Ishikawa (cell line): ENCODE measurements at regions not wholly inside any gene's neighbourhood (a gene's known extent, or its start where the extent isn't known, plus 50 kb on each side); places are given as distances from the start of the nearest gene placed in this dataset.

ENCODE experiments used
- CREB1 ChIP-seq: IDR thresholded peaks from 2 replicates; pipeline ENCODE4 v1.6.1; 2012; ENCODE audit warnings: low read depth
- EGR1 ChIP-seq: IDR thresholded peaks from 2 replicates; pipeline ENCODE4 v1.6.1; 2012
- EP300 ChIP-seq: IDR thresholded peaks from 2 replicates; pipeline ENCODE4 v1.6.1; 2012; ENCODE audit warnings: borderline replicate concordance
- FOXM1 ChIP-seq: IDR thresholded peaks from 2 replicates; pipeline ENCODE4 v1.6.1; 2012; ENCODE audit warnings: low read depth, borderline replicate concordance
- RAD21 ChIP-seq: IDR thresholded peaks from 2 replicates; pipeline ENCODE4 v1.6.1; 2012; ENCODE audit warnings: low read depth
- TAF1 ChIP-seq: IDR thresholded peaks from 2 replicates; pipeline ENCODE4 v1.6.1; 2012; ENCODE audit warnings: low read depth, mild to moderate bottlenecking
- TCF12 ChIP-seq: IDR thresholded peaks from 2 replicates; pipeline ENCODE4 v1.6.1; 2012; ENCODE audit warnings: low read depth
- TEAD4 ChIP-seq: IDR thresholded peaks from 2 replicates; pipeline ENCODE4 v1.6.1; 2012
- YY1 ChIP-seq: IDR thresholded peaks from 2 replicates; pipeline ENCODE4 v1.6.1; 2012; ENCODE audit warnings: low read depth
- ZBTB7A ChIP-seq: IDR thresholded peaks from 2 replicates; pipeline ENCODE4 v1.6.1; 2012; ENCODE audit warnings: low read depth
- TF ChIP-seq, protein P1 (sequence below): IDR thresholded peaks from 2 replicates; pipeline ENCODE4 v1.6.1; 2012; ENCODE audit warnings: low read depth, mild to moderate bottlenecking
- TF ChIP-seq, protein P2 (sequence below): IDR thresholded peaks from 2 replicates; pipeline ENCODE4 v1.6.1; 2012
- TF ChIP-seq, protein P3 (sequence below): IDR thresholded peaks from 2 replicates; pipeline ENCODE4 v1.6.1; 2012

GRCh38 chr12:43226151-43226550, 325.9 kb downstream of the ADAMTS20 start:
- no peak for TF ChIP-seq EGR1
- TF ChIP-seq, protein P1, sequence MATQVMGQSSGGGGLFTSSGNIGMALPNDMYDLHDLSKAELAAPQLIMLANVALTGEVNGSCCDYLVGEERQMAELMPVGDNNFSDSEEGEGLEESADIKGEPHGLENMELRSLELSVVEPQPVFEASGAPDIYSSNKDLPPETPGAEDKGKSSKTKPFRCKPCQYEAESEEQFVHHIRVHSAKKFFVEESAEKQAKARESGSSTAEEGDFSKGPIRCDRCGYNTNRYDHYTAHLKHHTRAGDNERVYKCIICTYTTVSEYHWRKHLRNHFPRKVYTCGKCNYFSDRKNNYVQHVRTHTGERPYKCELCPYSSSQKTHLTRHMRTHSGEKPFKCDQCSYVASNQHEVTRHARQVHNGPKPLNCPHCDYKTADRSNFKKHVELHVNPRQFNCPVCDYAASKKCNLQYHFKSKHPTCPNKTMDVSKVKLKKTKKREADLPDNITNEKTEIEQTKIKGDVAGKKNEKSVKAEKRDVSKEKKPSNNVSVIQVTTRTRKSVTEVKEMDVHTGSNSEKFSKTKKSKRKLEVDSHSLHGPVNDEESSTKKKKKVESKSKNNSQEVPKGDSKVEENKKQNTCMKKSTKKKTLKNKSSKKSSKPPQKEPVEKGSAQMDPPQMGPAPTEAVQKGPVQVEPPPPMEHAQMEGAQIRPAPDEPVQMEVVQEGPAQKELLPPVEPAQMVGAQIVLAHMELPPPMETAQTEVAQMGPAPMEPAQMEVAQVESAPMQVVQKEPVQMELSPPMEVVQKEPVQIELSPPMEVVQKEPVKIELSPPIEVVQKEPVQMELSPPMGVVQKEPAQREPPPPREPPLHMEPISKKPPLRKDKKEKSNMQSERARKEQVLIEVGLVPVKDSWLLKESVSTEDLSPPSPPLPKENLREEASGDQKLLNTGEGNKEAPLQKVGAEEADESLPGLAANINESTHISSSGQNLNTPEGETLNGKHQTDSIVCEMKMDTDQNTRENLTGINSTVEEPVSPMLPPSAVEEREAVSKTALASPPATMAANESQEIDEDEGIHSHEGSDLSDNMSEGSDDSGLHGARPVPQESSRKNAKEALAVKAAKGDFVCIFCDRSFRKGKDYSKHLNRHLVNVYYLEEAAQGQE: no peak
- TF ChIP-seq, protein P2, sequence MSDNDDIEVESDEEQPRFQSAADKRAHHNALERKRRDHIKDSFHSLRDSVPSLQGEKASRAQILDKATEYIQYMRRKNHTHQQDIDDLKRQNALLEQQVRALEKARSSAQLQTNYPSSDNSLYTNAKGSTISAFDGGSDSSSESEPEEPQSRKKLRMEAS: no peak

- TF ChIP-seq YY1 (no peak), RAD21 (no peak), EGR1 (no peak), TAF1 (no peak)
- TF ChIP-seq, protein P2: no peak
- TF ChIP-seq, protein P3, sequence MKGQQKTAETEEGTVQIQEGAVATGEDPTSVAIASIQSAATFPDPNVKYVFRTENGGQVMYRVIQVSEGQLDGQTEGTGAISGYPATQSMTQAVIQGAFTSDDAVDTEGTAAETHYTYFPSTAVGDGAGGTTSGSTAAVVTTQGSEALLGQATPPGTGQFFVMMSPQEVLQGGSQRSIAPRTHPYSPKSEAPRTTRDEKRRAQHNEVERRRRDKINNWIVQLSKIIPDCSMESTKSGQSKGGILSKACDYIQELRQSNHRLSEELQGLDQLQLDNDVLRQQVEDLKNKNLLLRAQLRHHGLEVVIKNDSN: no peak
These were observed 329.2 kb downstream of the ADAMTS20 start for GRCh38 chr12:43222796-43223195.

DNA sequence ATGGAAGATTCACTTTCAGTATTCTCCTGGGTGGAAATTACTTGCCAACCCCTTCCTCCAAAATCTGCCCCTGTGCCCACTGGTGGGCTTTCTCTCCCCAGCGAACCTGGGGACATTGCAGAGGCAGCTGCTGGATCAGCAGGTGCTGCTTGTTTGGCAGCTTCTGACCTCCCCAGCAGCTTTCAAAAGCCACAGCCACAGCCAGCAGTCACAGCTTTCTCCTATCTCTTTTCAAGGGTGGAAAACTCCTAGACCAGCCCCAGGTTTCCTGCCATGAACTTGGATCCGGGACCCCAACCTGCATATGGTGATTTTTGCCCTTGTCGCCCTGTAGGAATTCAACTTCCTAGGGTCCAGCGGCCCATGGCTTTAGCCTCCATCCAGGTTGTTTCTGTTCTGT, 330.8 kb downstream of the ADAMTS20 start:
- TF ChIP-seq, protein P3: no peak

- TF ChIP-seq CREB1 (no peak), TCF12 (no peak), EGR1 (no peak), EP300 (no peak), TAF1 (no peak), ZBTB7A (no peak), YY1 (no peak), FOXM1 (no peak), TEAD4 (no peak)
- TF ChIP-seq, protein P3: no peak
- TF ChIP-seq, protein P1: no peak
- TF ChIP-seq, protein P2: no peak
These were observed 335.5 kb downstream of the ADAMTS20 start for GRCh38 chr12:43216490-43216889.

- TF ChIP-seq CREB1: no peak
- TF ChIP-seq RAD21: no peak
- TF ChIP-seq, protein P1: no peak
- TF ChIP-seq TCF12: no peak
These were observed 337.8 kb downstream of the ADAMTS20 start for GRCh38 chr12:43214166-43214565.

- TF ChIP-seq, protein P2: no peak
- no peak for TF ChIP-seq CREB1
- TF ChIP-seq, protein P3: no peak
These were observed 338.4 kb downstream of the ADAMTS20 start for GRCh38 chr12:43213608-43214007.
